OCI-LY3 (cell line): ENCODE measurements at regions not wholly inside any gene's neighbourhood (a gene's known extent, or its start where the extent isn't known, plus 50 kb on each side); places are given as distances from the start of the nearest gene placed in this dataset.

Experiments
- EZH2phosphoT487 ChIP-seq: fragments of 200-600 bp; shearing (Covaris generic); IDR thresholded peaks from 2 replicates; pipeline ENCODE4 v1.6.1; 2018; ENCODE audit warnings: antibody characterized with exemption, mixed run types, low read depth
- TF ChIP-seq, protein P1 (sequence below): fragments of 200-600, 300-600 bp; sonication (generic); IDR thresholded peaks from 2 replicates; pipeline ENCODE4 v1.5.1; 2014; ENCODE audit warnings: antibody characterized with exemption, low read length, low read depth

DNA sequence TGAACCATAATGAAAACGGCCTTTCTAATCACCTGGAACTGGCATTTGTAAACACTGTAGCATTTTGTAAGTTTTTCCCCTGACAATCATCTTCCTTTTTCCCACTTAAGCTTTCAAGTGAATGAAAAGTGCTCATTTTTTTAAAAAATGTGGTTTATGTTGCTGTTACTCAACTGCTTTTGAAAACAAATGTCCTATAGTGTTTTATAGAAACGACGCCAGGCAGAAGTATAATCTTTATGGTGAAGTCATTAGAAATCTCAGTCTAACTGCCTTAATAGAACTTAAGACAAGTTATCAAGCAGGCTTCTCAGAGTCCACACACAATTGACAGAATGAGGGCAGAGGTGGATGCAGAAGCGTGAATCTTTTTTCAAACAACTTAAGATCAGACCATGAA, 442.3 kb downstream of the KLF12 start:
- TF ChIP-seq, protein P1, sequence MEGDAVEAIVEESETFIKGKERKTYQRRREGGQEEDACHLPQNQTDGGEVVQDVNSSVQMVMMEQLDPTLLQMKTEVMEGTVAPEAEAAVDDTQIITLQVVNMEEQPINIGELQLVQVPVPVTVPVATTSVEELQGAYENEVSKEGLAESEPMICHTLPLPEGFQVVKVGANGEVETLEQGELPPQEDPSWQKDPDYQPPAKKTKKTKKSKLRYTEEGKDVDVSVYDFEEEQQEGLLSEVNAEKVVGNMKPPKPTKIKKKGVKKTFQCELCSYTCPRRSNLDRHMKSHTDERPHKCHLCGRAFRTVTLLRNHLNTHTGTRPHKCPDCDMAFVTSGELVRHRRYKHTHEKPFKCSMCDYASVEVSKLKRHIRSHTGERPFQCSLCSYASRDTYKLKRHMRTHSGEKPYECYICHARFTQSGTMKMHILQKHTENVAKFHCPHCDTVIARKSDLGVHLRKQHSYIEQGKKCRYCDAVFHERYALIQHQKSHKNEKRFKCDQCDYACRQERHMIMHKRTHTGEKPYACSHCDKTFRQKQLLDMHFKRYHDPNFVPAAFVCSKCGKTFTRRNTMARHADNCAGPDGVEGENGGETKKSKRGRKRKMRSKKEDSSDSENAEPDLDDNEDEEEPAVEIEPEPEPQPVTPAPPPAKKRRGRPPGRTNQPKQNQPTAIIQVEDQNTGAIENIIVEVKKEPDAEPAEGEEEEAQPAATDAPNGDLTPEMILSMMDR: no peak
- no peak for TF ChIP-seq EZH2phosphoT487
